Stomach (tissue), 8 donors: ENCODE measurements at regions not wholly inside any gene's neighbourhood (a gene's known extent, or its start where the extent isn't known, plus 50 kb on each side); places are given as distances from the start of the nearest gene placed in this dataset.

ENCODE experiments used
- DNase-seq, 2 donors: peaks; one replicate each; pipeline versions ENCODE4 v3.0.0 to v3.0.0-alpha.2; 2013 to 2019
- H3K27ac ChIP-seq, 5 donors: fragments of 200-600 bp in 4 of 5; sonication (generic) in 4 of 5; one replicate each; pipeline ENCODE4 v1.5.1; 2013 to 2019; ENCODE audit warnings: mild to moderate bottlenecking in 1 of 5, moderate library complexity in 1 of 5
- H3K27me3 ChIP-seq, 3 donors: fragments of 200-600 bp; sonication (generic); one replicate each; pipeline ENCODE4 v1.5.1; 2017 to 2019; ENCODE audit warnings: mixed run types in 1 of 3
- H3K36me3 ChIP-seq, 4 donors: fragments of 200-600 bp; sonication (generic); 1 replicate in 3 of 4; 2 replicates in 1 of 4; pipeline ENCODE4 v1.5.1; 2016 to 2019
- H3K4me1 ChIP-seq, 4 donors: fragments of 200-600 bp; sonication (generic); one replicate each; pipeline ENCODE4 v1.5.1; 2016 to 2019
- H3K4me3 ChIP-seq, 4 donors: fragments of 200-600 bp; sonication (generic) in 3 of 4; one replicate each; pipeline ENCODE4 v1.5.1; 2016 to 2019; ENCODE audit warnings: mild to moderate bottlenecking in 1 of 4
- H3K9me3 ChIP-seq, 4 donors: fragments of 200-600 bp; sonication (generic); one replicate each; pipeline ENCODE4 v1.5.1; 2016 to 2019
- EP300 ChIP-seq: sonication (generic); formaldehyde crosslinking; IDR thresholded peaks from one replicate; pipeline ENCODE4 v1.6.1; 2017; ENCODE audit warnings: antibody characterized with exemption
- POLR2A ChIP-seq, 4 donors: fragments of 450-650 bp; IDR thresholded peaks; one replicate each; pipeline ENCODE4 v1.6.1; 2016; ENCODE audit warnings: antibody characterized with exemption in 4 of 4, control low read depth in 2 of 4, mild to moderate bottlenecking in 1 of 4, moderate library complexity in 1 of 4
- POLR2AphosphoS5 ChIP-seq, 3 donors: sonication (generic); formaldehyde crosslinking; IDR thresholded peaks; one replicate each; pipeline ENCODE4 v1.6.1; 2016; ENCODE audit warnings: antibody characterized with exemption in 3 of 3
- WGBS, 5 donors: extraction: QIAGEN DNeasy Blood & Tissue Kit in 3 of 5; methylation state at CpG; one replicate each; pipeline versions ENCODE4 v1.1.5 to v1.1.7; 2013 to 2018; 5-methylcytosine and 5-hydroxymethylcytosine counted together
- intact Hi-C: fragments of 100-400 bp; cut with DNase I; formaldehyde crosslinking; loops from one replicate; pipeline ENCODE4 v1.15.1; 2023; ENCODE audit warnings: low total_unique reads
- TF ChIP-seq, protein P1 (sequence below), 7 experiments: fragments of 450-650 bp in 4 of 7; fragments of 200-600 bp in 3 of 7; sonication (generic) in 3 of 7; IDR thresholded peaks; one replicate each; pipeline ENCODE4 v1.5.1; 2016 to 2019; ENCODE audit warnings: antibody characterized with exemption in 7 of 7, control low read depth in 2 of 7, mild to moderate bottlenecking in 1 of 7
- donor health status: healthy with polysubstance abuse.
- donor health status: Bipolar disorder and iron deficiency.
- donor health status: healthy.

DNA sequence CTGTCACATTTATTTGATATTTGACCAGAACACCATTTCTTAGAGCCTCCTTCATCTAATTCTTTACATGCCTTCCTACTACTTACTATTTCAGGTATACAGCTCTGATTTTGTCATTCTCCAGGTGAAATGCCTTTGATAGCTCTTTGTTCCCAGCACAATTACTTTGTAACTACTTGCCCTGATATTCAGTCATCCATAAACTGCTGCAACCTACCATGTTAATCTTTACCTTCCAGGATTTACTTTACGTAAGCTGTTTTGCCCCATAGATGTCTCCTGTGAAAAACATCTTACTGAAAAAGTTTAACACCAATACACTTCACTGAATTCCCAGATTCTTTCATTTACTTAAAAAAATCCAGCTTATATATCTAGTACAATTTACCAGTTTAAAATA lies 443.8 kb upstream of the CYLC2 start:
- no peak for DNase-seq
- intact Hi-C loops: no loop called here
- Histone ChIP-seq H3K27me3 (no peaks in the 10 kb centered on the region), H3K27ac (no peak overlapping the region), H3K4me1 (no peaks in the 10 kb centered on the region), H3K9me3 (peaks cover 3 to 19% (median 12%) of the 10 kb centered on the region in 4 donors), H3K4me3 (no peak overlapping the region), H3K36me3 (no peaks in the 10 kb centered on the region)
- TF ChIP-seq, protein P1, sequence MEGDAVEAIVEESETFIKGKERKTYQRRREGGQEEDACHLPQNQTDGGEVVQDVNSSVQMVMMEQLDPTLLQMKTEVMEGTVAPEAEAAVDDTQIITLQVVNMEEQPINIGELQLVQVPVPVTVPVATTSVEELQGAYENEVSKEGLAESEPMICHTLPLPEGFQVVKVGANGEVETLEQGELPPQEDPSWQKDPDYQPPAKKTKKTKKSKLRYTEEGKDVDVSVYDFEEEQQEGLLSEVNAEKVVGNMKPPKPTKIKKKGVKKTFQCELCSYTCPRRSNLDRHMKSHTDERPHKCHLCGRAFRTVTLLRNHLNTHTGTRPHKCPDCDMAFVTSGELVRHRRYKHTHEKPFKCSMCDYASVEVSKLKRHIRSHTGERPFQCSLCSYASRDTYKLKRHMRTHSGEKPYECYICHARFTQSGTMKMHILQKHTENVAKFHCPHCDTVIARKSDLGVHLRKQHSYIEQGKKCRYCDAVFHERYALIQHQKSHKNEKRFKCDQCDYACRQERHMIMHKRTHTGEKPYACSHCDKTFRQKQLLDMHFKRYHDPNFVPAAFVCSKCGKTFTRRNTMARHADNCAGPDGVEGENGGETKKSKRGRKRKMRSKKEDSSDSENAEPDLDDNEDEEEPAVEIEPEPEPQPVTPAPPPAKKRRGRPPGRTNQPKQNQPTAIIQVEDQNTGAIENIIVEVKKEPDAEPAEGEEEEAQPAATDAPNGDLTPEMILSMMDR (IDR thresholded peaks at IDR 0.05): no peak
- TF ChIP-seq POLR2AphosphoS5 (IDR thresholded peaks at IDR 0.05): no peak
- no peak for TF ChIP-seq POLR2A (IDR thresholded peaks at IDR 0.05)
- TF ChIP-seq EP300: no peak
- 91 to 96% (median 92%) methylated on average over 1 of the region's 1 CpG for WGBS, 5 donors

DNA sequence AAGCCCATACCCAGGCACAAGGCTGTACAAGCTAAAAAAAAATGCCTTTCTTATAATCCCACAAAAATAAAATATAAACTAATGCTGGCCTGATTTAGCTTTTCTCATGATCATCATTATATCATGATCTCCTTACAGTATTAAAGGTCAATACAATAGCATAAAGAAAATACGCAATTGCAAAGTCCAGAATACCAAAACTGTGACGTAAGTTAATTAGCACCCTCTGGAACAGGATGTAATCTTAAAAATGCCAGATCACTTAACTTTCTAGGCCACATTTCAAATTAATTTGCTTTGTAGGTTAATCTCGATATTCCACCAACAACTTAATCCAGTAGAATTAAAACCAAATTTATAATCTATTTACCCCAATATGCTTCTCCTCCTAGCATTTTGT lies 444.2 kb upstream of the CYLC2 start:
- Histone ChIP-seq H3K27ac (no peak overlapping the region), H3K27me3 (no peaks in the 10 kb centered on the region), H3K36me3 (no peaks in the 10 kb centered on the region), H3K4me3 (no peak overlapping the region), H3K4me1 (no peaks in the 10 kb centered on the region), H3K9me3 (peaks cover 3 to 19% (median 12%) of the 10 kb centered on the region in 4 donors)
- intact Hi-C loops: no loop called here
- TF ChIP-seq POLR2AphosphoS5 (IDR thresholded peaks at IDR 0.05) (no peak), EP300 (no peak), POLR2A (IDR thresholded peaks at IDR 0.05) (no peak)
- TF ChIP-seq, protein P1 (IDR thresholded peaks at IDR 0.05): no peak
- no peak for DNase-seq
- WGBS, 5 donors: 87 to 92% (median 88%) methylated on average over 3 of the region's 3 CpGs

DNA sequence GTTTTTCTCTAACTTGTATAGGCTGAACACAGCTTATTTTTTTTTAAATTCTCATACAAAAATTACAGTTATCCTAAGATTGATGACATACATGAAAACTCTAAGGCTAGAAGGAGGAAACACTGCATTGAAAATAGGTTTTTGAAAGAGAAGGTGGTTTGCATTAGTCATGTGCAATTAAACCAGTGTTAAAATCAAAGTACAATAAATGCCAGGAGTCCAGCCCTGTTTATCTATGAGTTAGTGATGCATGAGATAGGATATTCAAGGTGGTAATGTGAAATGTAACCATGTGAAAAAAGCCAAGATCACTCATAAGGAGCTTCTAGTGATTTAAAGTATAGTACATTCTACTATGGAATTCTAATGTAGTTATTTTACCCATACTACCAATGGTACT lies 444.9 kb upstream of the CYLC2 start:
- Histone ChIP-seq H3K36me3 (no peaks in the 10 kb centered on the region), H3K9me3 (peaks cover 3 to 19% (median 12%) of the 10 kb centered on the region in 4 donors), H3K4me1 (no peaks in the 10 kb centered on the region), H3K4me3 (no peak overlapping the region), H3K27me3 (no peaks in the 10 kb centered on the region), H3K27ac (no peak overlapping the region)
- intact Hi-C loops: no loop called here
- DNase-seq: no peak
- TF ChIP-seq EP300: no peak
- TF ChIP-seq POLR2A (IDR thresholded peaks at IDR 0.05): no peak

GRCh38 chr9:102534031-102534430 lies 461.1 kb upstream of the CYLC2 start:
- no peaks in the 10 kb centered on the region for H3K9me3 ChIP-seq
- no peaks in the 10 kb centered on the region for H3K36me3 ChIP-seq
- intact Hi-C loops: no loop called here
- TF ChIP-seq POLR2AphosphoS5 (IDR thresholded peaks at IDR 0.05) (no peak), EP300 (no peak), POLR2A (IDR thresholded peaks at IDR 0.05) (no peak)
- TF ChIP-seq, protein P1 (IDR thresholded peaks at IDR 0.05): no peak
- no peaks in the 10 kb centered on the region for H3K27me3 ChIP-seq
- H3K27ac ChIP-seq: no peak overlapping the region
- H3K4me1 ChIP-seq: no peaks in the 10 kb centered on the region
- H3K4me3 ChIP-seq: no peak overlapping the region
- WGBS, 5 donors: 76 to 88% (median 85%) methylated on average over 2 of the region's 2 CpGs
- DNase-seq: no peak

GRCh38 chr9:102521097-102521755 lies 473.9 kb upstream of the CYLC2 start:
- intact Hi-C loops: no loop called here
- no peaks in the 10 kb centered on the region for H3K36me3 ChIP-seq
- 51 to 69% (median 63%) methylated on average over 3 of the region's 3 CpGs for WGBS, 5 donors

More at GRCh38 chr9:102521097-102521755, 473.9 kb upstream of the CYLC2 start:
- no peak for DNase-seq
- Histone ChIP-seq H3K9me3 (peaks cover 0 to 7% (median 0%) of the 10 kb centered on the region in 4 donors), H3K4me1 (peaks cover 0 to 10% (median 0%) of the 10 kb centered on the region in 4 donors), H3K4me3 (no peak overlapping the region), H3K27me3 (no peaks in the 10 kb centered on the region), H3K27ac (no peak overlapping the region)
- no peak for TF ChIP-seq POLR2A (IDR thresholded peaks at IDR 0.05)
- TF ChIP-seq EP300: no peak
